ENCODE measurements at regions not wholly inside any gene's neighbourhood (a gene's known extent, or its start where the extent isn't known, plus 50 kb on each side); places are given as distances from the start of the nearest gene placed in this dataset.

DNA sequence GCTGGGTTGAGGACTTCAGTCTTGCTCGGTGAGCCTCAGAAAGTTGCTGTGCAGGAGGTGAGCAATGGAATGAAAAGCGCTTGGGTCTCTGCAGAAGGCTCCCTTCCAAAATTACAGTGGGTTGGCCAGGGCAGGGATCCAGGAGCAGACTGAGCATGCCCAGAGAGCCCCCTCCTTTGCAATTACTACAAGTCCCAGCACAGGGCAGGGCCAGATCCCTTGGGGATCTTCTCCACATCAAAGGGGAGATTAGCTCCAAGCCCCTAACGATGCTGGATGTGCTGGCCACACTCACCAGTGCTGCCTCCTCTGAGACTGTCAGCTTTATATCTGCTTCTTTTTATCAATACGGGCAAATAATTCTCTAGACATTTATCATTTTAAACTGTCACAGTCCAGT, 337.5 kb downstream of the RPS24 start (continued):
- TF ChIP-seq, protein P1, sequence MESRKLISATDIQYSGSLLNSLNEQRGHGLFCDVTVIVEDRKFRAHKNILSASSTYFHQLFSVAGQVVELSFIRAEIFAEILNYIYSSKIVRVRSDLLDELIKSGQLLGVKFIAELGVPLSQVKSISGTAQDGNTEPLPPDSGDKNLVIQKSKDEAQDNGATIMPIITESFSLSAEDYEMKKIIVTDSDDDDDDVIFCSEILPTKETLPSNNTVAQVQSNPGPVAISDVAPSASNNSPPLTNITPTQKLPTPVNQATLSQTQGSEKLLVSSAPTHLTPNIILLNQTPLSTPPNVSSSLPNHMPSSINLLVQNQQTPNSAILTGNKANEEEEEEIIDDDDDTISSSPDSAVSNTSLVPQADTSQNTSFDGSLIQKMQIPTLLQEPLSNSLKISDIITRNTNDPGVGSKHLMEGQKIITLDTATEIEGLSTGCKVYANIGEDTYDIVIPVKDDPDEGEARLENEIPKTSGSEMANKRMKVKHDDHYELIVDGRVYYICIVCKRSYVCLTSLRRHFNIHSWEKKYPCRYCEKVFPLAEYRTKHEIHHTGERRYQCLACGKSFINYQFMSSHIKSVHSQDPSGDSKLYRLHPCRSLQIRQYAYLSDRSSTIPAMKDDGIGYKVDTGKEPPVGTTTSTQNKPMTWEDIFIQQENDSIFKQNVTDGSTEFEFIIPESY (IDR thresholded peaks at IDR 0.05; ENCODE audit: borderline replicate concordance, low read depth), result no peak
- TF ChIP-seq, protein P2, sequence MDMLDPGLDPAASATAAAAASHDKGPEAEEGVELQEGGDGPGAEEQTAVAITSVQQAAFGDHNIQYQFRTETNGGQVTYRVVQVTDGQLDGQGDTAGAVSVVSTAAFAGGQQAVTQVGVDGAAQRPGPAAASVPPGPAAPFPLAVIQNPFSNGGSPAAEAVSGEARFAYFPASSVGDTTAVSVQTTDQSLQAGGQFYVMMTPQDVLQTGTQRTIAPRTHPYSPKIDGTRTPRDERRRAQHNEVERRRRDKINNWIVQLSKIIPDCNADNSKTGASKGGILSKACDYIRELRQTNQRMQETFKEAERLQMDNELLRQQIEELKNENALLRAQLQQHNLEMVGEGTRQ (IDR thresholded peaks at IDR 0.05; ENCODE audit: borderline replicate concordance, low read depth, low read length), result no peak
- TF ChIP-seq GABPA (IDR thresholded peaks at IDR 0.05; ENCODE audit: low read depth) (no peak), TCF12 (IDR thresholded peaks at IDR 0.05) (no peak), EP300 (IDR thresholded peaks at IDR 0.05; ENCODE audit: borderline replicate concordance in 1 of 2, low read depth in 1 of 2, low read length in 1 of 2) (no peak), GATA2 (CRISPR knock-in tag; IDR thresholded peaks at IDR 0.05) (no peak), JUND (IDR thresholded peaks at IDR 0.05) (no peak), TEAD4 (IDR thresholded peaks at IDR 0.05; ENCODE audit: borderline replicate concordance, insufficient read depth) (no peak), YY1 (IDR thresholded peaks at IDR 0.05; ENCODE audit: low read depth) (no peak), RXRA (IDR thresholded peaks at IDR 0.05; ENCODE audit: borderline replicate concordance, low read depth) (no peak), CHD2 (IDR thresholded peaks at IDR 0.05; ENCODE audit: low read length, partially characterized antibody) (no peak)
- TF ChIP-seq, protein P3, sequence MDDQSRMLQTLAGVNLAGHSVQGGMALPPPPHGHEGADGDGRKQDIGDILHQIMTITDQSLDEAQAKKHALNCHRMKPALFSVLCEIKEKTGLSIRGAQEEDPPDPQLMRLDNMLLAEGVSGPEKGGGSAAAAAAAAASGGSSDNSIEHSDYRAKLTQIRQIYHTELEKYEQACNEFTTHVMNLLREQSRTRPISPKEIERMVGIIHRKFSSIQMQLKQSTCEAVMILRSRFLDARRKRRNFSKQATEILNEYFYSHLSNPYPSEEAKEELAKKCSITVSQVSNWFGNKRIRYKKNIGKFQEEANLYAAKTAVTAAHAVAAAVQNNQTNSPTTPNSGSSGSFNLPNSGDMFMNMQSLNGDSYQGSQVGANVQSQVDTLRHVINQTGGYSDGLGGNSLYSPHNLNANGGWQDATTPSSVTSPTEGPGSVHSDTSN (IDR thresholded peaks at IDR 0.05), result no peak

DNA sequence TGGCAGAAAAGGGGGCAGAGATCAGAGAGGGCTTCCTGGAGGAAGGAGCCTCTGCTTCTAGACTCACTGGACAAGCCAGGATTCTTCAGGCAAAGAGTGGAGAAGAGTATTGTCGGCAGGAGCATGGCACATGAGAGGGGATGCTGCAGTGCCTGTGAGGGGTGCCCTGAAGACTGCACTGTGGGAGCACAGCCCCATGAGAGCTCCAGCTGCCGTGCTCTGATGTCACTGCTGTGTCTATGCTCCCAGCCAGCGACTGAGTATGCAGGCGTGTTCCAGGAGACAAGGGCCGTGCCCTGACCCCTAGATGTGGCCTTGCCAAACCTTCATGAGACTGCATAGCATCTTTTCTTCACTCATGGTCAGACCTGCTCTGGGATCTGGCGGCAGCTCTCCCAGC, 339.1 kb downstream of the RPS24 start:
- H3K9me3 ChIP-seq, result no peaks in the 10 kb centered on the region
- no peak for DNase-seq
- H3K4me1 ChIP-seq (ENCODE audit: control insufficient read depth in 1 of 2, insufficient read depth in 2 of 2, low read depth in 1 of 2, low read length in 1 of 2), result peaks cover 0 to 32% of the 10 kb centered on the region in 2 experiments; a peak in 1 of 4 replicates
- H3K4me3 ChIP-seq (ENCODE audit: low read depth in 2 of 2, low read length in 1 of 2), result no peak overlapping the region
- H3K27ac ChIP-seq (ENCODE audit: low read depth in 2 of 2, low read length in 1 of 2), result no peak overlapping the region
- H3K36me3 ChIP-seq (replicated peaks in 1 of 2; ENCODE audit: control insufficient read depth in 1 of 2, insufficient read depth in 2 of 2, low read length in 1 of 2), result no peaks in the 10 kb centered on the region
- POLR2A ChIA-PET, result no interaction called here
- 78% methylated on average over 5 of the region's 6 CpGs for WGBS (ENCODE audit: low lambda C conversion rate)
- no peak for TF ChIP-seq TEAD4 (IDR thresholded peaks at IDR 0.05; ENCODE audit: borderline replicate concordance, insufficient read depth)
- TF ChIP-seq MXI1 (IDR thresholded peaks at IDR 0.05; ENCODE audit: low read depth, low read length), result no peak
- TF ChIP-seq, protein P4, sequence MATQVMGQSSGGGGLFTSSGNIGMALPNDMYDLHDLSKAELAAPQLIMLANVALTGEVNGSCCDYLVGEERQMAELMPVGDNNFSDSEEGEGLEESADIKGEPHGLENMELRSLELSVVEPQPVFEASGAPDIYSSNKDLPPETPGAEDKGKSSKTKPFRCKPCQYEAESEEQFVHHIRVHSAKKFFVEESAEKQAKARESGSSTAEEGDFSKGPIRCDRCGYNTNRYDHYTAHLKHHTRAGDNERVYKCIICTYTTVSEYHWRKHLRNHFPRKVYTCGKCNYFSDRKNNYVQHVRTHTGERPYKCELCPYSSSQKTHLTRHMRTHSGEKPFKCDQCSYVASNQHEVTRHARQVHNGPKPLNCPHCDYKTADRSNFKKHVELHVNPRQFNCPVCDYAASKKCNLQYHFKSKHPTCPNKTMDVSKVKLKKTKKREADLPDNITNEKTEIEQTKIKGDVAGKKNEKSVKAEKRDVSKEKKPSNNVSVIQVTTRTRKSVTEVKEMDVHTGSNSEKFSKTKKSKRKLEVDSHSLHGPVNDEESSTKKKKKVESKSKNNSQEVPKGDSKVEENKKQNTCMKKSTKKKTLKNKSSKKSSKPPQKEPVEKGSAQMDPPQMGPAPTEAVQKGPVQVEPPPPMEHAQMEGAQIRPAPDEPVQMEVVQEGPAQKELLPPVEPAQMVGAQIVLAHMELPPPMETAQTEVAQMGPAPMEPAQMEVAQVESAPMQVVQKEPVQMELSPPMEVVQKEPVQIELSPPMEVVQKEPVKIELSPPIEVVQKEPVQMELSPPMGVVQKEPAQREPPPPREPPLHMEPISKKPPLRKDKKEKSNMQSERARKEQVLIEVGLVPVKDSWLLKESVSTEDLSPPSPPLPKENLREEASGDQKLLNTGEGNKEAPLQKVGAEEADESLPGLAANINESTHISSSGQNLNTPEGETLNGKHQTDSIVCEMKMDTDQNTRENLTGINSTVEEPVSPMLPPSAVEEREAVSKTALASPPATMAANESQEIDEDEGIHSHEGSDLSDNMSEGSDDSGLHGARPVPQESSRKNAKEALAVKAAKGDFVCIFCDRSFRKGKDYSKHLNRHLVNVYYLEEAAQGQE (IDR thresholded peaks at IDR 0.05; ENCODE audit: low read depth, low read length), result no peak
- no peak for TF ChIP-seq YY1 (IDR thresholded peaks at IDR 0.05; ENCODE audit: low read depth)
- no peak for TF ChIP-seq SMC3 (IDR thresholded peaks at IDR 0.05; ENCODE audit: low read depth, low read length)
- H3K27me3 ChIP-seq (ENCODE audit: insufficient read depth), result no peaks in the 10 kb centered on the region
- H3K9ac ChIP-seq, result no peak overlapping the region
- H3K9me2 ChIP-seq, result no peaks in the 10 kb centered on the region
- no peaks in the 10 kb centered on the region for H4K20me1 ChIP-seq (ENCODE audit: insufficient read depth)
- no peaks in the 10 kb centered on the region for H3F3A ChIP-seq (replicated peaks; ENCODE audit: insufficient read depth)
- no peak overlapping the region for H2AFZ ChIP-seq (ENCODE audit: low read depth)
- CTCF ChIA-PET, result no interaction called here
- H3K79me2 ChIP-seq (ENCODE audit: insufficient read depth), result no peaks in the 10 kb centered on the region
- no peak overlapping the region for H3K4me2 ChIP-seq
